ENCODE measurements at regions not wholly inside any gene's neighbourhood (a gene's known extent, or its start where the extent isn't known, plus 50 kb on each side); places are given as distances from the start of the nearest gene placed in this dataset.

DNA sequence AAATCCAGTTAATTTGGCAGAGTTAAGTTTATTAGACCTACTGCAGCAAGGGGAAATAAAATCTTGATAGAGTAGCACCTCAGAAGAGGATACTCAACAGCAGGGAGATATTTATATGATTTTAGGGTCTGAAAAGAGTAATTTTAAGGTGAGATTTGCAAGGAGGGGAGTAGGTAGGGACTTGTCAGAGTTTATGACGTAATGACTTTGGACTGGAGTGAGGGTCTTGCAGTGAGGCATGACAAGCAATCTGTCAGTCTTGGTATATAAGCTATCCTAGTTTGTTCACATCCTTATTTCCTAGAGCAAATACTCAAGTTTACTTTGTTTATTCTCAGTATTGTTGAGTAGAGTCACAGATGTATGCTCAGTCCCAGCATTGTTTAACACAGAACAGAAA lies 722.6 kb downstream of the TLE4 start:
- no peak for TF ChIP-seq CTCF (IDR thresholded peaks at IDR 0.05)
- Mint-ChIP-seq H3K9me3 (peaks cover 19% of the 10 kb centered on the region), H3K4me3 (no peak overlapping the region), H3K4me1 (peaks cover 2% of the 10 kb centered on the region), H3K27ac (no peak overlapping the region), H3K36me3 (ENCODE audit: low read depth) (peaks cover 29% of the 10 kb centered on the region), H3K27me3 (no peaks in the 10 kb centered on the region)
- intact Hi-C loops (cut with micrococcal nuclease) = no loop called here
- POLR2A ChIA-PET = no interaction called here
- DNase-seq = no peak
- CTCF ChIA-PET = no interaction called here
- no peak for ATAC-seq (ENCODE audit: low read depth)

GRCh38 chr9:80292231-80292630 lies 720.5 kb downstream of the TLE4 start:
- no peak for TF ChIP-seq CTCF (IDR thresholded peaks at IDR 0.05)
- ChIA-PET CTCF (no interaction called here), POLR2A (no interaction called here)
- no peak for DNase-seq
- intact Hi-C loops (cut with micrococcal nuclease) = no loop called here
- Mint-ChIP-seq H3K4me3 (no peak overlapping the region), H3K36me3 (ENCODE audit: low read depth) (peaks cover 32% of the 10 kb centered on the region), H3K9me3 (peaks cover 15% of the 10 kb centered on the region), H3K27ac (no peak overlapping the region), H3K27me3 (no peaks in the 10 kb centered on the region), H3K4me1 (no peaks in the 10 kb centered on the region)
- ATAC-seq (ENCODE audit: low read depth) = no peak

GRCh38 chr9:80285326-80285725 lies 713.6 kb downstream of the TLE4 start:
- Mint-ChIP-seq H3K9me3 (no peaks in the 10 kb centered on the region), H3K36me3 (ENCODE audit: low read depth) (peaks cover 25% of the 10 kb centered on the region), H3K4me3 (no peak overlapping the region), H3K27ac (no peak overlapping the region), H3K4me1 (no peaks in the 10 kb centered on the region), H3K27me3 (no peaks in the 10 kb centered on the region)
- CTCF ChIA-PET = no interaction called here
- ATAC-seq (ENCODE audit: low read depth) (no peak), DNase-seq (no peak)
- POLR2A ChIA-PET = no interaction called here
- intact Hi-C loops (cut with micrococcal nuclease) = no loop called here
- TF ChIP-seq CTCF (IDR thresholded peaks at IDR 0.05) = no peak

GRCh38 chr9:80282766-80283165 lies 711.0 kb downstream of the TLE4 start:
- peaks cover 18% of the 10 kb centered on the region for H3K36me3 Mint-ChIP-seq (ENCODE audit: low read depth)
- no peak overlapping the region for H3K27ac Mint-ChIP-seq
- DNase-seq (no peak), ATAC-seq (ENCODE audit: low read depth) (no peak)
- no peaks in the 10 kb centered on the region for H3K27me3 Mint-ChIP-seq
- POLR2A ChIA-PET = no interaction called here
- no peaks in the 10 kb centered on the region for H3K4me1 Mint-ChIP-seq
- H3K9me3 Mint-ChIP-seq = no peaks in the 10 kb centered on the region
- CTCF ChIA-PET = no interaction called here
- no peak for TF ChIP-seq CTCF (IDR thresholded peaks at IDR 0.05)
- H3K4me3 Mint-ChIP-seq = no peak overlapping the region
- intact Hi-C loops (cut with micrococcal nuclease) = no loop called here

DNA sequence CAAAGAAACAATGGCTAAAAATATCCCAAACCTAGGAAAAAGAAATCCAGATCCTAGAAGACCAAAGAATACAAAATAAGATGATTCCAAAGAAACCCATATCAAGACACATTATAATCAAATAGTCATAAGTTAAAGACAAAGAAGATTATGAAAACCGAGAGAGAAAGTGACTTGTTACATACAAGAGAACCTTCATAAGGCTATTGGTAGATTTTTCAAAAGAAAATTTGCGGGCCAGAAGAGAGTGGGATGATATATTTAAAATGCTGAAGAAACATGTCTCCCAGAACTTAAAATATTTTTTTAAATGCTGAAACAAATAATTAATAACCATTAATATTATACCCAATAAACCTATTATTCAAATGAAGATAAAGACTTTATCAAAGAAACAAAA lies 687.3 kb downstream of the TLE4 start:
- Mint-ChIP-seq H3K27me3 (no peaks in the 10 kb centered on the region), H3K9me3 (peaks cover 43% of the 10 kb centered on the region), H3K4me3 (no peak overlapping the region), H3K36me3 (ENCODE audit: low read depth) (peaks cover 33% of the 10 kb centered on the region), H3K27ac (no peak overlapping the region), H3K4me1 (no peaks in the 10 kb centered on the region)
- no peak for DNase-seq
- ChIA-PET POLR2A (no interaction called here), CTCF (no interaction called here)
- no peak for TF ChIP-seq CTCF (IDR thresholded peaks at IDR 0.05)
- ATAC-seq (ENCODE audit: low read depth) = no peak
- intact Hi-C loops (cut with micrococcal nuclease) = no loop called here

All from activated B cell treated with CpG ODN at 0.5 μM for 24 hours (primary cell).